HG03521 (cell line): ENCODE measurements at regions not wholly inside any gene's neighbourhood (a gene's known extent, or its start where the extent isn't known, plus 50 kb on each side); places are given as distances from the start of the nearest gene placed in this dataset.

Source experiments
- ATAC-seq: cut with Tn5 transposase; IDR thresholded peaks from one replicate; pipeline ENCODE4 v1.9.1; 2021; ENCODE audit warnings: mild to moderate bottlenecking, moderate library complexity; ENCODE audit not compliant: unreplicated experiment

- no peak for ATAC-seq
Observed at GRCh38 chr3:19725000-19725399, 209.0 kb downstream of the EFHB start.

- ATAC-seq: no peak
Observed at GRCh38 chr3:19717736-19718135, 216.3 kb downstream of the EFHB start.

DNA sequence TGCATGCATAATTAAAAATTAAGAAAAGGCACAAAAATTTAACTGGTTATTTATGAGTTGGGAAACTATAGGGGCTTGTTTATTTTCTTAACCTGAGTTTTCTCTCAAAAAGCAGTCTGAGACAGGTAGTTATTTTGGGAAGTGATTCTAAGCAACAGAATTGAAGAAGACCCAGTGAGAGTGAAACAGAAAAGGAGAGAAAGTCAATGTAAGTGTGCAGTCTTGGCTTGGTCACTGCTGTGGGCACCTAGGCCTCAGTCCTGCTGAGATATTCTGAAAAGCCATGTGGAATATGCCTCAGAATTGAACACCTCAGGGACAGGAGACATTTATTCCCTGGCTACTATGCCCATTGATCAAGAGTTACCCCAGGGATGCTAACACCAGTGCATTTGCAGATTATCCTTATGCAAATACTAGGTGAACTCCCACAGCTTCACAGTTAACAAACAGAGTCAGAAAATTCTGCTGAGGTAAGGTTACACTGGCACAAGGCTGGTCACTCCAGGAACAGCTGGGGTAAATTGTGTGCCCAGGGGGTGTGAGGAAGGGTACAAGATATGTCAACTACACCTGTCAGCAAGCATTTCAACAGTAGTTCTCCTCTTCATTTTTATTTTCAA is 222.7 kb downstream of the EFHB start:
- ATAC-seq: no peak

- ATAC-seq: no peak
Observed at GRCh38 chr3:19702416-19703078, 231.5 kb downstream of the EFHB start.

DNA sequence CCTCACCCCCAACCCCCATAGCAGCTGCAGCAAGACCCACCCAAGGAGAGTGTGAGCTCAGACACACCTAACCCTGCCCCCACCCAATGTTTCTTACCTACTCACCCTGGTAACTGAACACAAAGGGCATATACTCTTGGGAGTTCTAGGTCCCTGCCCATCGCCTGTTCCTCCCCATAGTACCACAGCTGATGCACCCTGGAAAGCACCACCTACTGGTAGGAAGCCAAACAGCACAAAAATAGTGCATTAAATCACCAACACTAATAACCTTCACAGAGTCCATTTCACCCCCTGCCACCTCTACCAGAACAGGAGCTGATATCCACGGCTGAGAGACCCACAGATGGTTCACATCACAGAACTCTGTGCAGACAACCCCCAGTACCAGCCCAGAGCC is 245.2 kb downstream of the EFHB start:
- no peak for ATAC-seq

GRCh38 chr3:19668163-19668562 is 265.9 kb downstream of the EFHB start:
- no peak for ATAC-seq

GRCh38 chr3:19662486-19662885 is 271.5 kb downstream of the EFHB start:
- no peak for ATAC-seq

GRCh38 chr3:19652336-19652735 is 281.7 kb downstream of the EFHB start:
- no peak for ATAC-seq

- ATAC-seq: no peak
Observed at GRCh38 chr3:19645093-19645492, 288.9 kb downstream of the EFHB start.

DNA sequence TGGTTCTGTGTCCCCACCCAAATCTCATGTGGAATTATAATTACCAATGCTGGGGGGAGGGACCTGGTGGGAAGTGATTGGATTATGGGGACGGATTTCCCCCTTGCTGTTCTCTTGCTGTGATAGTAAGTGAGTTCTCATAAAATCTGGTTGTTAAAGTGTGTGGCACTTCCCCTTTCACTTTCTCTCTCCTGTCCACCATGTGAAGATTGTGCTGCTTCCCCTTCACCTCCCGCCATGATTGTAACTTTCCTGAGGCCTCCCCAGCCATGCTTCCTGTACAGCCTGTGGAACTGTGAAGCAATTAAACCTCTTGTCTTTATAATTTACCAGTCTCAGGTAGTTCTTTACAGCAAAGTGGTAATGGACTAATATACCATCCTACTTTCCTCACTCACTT is 289.6 kb downstream of the EFHB start:
- ATAC-seq: no peak

DNA sequence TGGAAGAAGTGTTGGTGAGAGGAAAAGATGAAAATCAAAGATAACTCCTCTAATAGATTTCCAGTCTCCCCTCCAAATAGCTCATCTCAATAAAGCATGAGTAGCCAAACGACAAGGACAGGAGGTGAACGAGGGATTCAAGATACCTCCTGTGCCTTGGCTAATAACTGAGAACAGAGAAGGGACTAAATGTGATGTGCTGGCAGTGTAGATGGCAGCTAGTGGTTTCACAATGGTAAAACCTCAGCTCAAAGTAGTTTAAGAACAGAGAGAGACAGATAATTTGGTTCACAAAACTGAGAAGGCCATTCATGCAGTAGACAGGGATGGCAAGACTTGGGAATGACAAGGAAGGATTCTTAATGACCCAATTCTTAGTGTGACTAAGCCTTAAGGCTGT is 292.6 kb downstream of the EFHB start:
- ATAC-seq: no peak

DNA sequence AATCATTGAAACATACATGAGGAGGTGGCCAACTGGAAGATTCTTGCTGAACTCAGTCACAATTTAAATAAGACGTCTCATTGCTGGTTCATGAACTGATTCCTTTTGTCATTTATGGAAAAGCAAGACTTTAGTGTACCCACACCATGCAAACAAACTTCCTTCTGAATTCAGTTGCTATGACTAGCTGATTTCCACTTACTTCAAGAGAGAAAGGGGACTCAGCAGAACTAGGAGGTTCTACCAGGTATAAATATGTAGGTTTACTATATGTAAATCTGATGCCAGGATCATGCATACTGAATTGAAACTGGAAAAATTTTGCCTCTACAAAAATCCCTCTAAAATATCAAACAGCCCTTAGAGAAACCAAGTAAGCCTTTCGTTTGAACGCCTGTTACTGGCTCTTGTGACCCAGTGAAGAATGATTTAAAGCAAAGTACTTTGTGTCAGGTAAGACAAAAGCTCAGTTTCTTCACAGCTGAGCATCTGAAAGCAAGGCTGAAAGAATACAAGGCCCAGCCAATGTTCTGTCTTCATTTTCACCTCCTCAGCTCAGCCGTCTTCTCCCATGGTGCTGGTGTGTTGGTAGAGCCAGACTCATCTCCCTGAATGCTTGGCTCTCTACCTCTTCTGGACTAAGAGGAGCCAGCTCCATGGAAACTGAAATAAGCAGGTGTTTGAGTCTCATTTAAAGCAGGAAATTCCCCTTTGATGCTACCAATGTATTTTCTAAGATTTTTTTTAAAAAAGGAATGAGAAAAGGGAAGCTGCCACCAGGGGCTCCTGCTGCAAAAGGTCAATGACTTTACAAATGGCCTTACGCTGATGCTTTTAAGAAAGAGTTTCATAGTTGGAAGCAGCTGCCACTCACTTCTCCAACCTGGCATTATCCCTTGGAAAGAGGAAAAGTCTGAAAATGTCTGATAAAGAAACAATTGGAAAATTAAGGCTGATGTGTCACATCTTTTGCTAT is 301.6 kb downstream of the EFHB start:
- ATAC-seq: no peak

- ATAC-seq: peak; percentile 77
Observed at GRCh38 chr3:19598870-19599269, 335.1 kb downstream of the EFHB start.

DNA sequence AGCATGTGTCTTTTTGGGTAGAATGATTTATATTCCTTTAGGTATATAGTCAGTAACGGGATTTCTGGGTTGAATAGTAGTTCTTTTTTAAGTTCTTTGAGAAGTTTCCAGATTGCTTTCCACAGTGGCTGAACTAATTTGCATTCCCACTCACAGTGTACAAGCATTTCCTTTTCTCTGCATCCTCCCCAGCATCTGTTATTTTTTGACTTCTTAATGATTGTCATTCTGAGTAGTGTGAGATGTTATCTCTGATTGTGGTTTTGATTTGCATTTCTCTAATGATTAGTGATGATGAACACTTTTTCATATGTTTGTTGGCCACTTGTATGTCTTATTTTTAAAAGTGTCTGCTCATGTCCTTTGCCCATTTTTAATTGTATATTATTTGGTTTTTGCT is 337.6 kb downstream of the EFHB start:
- no peak for ATAC-seq

GRCh38 chr3:19595884-19596283 is 338.1 kb downstream of the EFHB start:
- ATAC-seq: no peak
